ENCODE measurements at regions not wholly inside any gene's neighbourhood (a gene's known extent, or its start where the extent isn't known, plus 50 kb on each side); places are given as distances from the start of the nearest gene placed in this dataset.

DNA sequence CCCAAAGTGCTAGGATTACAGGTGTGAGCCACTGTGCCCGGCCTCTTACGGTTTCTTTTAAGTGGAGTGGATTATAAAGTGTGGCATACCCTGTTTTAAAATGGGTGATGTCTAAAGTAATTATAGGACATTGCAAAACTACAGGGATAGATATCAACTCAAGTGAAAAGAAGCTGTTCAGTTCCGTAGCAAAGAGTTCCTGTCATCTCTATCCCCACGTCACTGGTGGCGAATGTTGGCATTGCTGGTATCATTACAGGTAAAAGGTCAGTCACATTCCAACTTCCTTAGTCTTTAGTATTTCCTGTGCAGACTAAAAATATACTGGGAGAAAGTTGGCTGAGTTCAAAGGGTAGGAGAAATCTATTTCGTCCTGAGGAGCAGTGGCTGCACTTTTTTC lies 95.6 kb upstream of the SLC38A2 start:
- DNase-seq (ENCODE audit: low spot score), result no peak

DNA sequence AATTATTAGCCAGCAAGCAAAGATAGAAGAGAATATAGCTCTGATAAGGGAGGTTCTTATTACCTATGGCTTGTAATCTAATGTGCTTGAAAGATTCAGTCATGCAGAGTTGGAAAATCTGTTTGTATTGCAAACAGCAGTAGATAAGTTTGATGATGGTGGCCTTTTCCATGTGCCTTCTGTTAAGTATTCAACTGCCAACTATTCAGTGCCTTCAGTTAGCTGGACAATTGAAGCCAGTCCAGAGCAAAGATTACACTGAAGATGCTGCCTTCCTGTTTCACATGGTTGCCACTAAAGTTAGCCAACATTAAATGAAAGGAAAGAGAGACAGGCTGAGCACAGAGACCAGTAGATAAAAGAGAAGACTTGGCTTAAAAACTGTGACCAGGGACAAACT lies 92.7 kb upstream of the SLC38A2 start:
- no peak for DNase-seq (ENCODE audit: low spot score)

DNA sequence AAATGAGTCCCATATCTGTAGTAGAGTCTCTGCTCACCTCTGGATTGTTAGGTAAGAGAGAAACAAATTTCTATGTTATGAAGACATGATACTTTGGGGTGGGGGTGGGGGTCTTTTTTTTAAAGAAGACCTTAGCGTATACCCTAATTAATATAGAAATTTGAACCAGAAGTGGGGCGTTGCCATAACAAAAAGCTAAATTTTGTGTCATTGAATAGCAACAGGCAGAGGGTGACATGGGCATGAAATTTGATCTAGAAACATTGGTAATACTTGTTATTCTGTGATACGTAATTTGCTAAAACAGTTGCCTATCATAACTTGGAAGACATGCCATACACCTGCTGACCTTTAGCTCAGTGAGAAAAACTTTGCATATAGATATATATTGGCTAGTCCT lies 92.3 kb upstream of the SLC38A2 start:
- no peak for DNase-seq (ENCODE audit: low spot score)

DNA sequence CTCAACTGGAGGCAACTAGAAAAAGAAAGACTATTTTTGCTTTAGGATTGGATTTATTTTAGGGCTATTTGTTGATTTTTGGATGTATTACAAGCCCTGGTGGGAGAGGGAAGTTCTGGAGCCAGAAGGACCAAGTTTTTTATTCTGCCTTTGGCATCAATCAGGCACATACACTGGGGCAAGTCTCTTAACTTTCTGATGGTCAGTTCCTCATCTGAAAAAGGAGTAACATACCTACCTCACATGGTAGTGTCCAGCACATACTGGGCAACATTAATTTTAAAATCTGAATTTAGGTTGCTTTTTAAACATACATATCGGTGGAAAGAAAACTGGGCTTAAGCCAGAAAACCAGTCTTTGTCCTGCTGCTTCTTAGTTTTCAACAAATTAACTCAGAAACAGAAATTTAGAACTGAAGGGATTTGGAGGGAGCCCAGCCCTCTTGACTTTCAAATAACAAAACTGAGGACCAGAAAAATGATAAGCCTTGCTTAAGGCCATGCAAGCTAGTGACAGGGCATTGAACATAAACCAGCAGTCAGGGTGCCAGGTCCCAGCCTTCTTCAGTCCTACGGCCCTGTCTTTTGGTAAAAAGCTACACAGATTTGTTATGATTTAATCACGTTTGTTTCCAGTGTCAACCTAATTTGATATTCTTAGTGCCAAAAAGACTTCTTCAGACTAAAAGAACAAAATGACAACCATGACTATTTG lies 90.2 kb upstream of the SLC38A2 start:
- no peak for DNase-seq (ENCODE audit: low spot score)

DNA sequence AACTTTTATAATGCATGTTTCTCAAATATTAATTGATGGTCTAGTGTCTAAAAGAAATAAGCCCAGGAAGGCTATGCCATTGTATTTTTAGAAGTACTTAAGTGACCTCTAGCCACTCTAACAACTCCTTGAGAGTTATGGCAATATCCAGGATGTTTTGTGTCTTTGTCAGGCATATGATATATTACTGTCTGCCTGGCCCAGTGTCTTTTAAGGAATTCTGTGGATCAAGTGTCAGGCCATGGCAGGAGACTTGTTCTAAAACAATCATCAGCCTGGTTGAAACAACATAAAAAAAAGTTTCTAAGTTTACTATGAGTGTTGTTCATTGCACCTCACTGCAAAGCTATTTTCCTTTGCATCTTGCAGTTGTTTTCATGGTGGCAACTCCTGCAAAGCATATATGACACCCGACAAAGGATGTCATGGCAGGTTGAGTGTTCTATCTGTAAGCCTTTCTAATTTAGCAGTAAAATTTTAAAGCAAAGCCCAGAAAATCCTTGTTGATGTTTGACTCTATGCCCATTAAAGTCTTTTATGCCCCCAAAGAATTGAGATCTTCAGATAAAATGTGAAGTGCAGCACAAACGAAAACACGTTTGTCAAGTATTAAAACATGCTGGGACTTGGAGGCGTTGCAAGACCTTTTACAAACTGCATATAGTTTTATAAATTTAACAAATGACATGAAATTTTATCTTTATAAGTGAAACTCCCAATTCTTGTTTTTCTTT lies 89.5 kb upstream of the SLC38A2 start:
- DNase-seq (ENCODE audit: low spot score), result no peak

DNA sequence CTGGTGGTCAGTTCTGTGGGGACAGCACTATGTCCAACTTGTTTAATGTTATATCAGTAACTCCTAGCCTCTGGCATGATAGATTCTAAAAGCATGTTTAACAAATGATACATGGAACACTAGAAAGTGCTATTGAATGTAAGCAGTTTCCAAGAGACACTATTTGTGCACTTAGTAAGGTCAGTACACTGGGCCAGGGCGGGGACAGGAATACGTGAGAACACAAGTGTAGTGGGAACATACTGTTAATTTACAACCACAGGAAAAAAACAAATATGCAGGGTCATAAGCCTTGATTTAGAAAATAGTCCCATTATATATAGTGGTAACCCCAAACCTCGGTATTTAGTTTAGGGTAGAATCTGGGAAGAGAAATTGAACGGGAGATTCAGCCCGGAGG lies 88.9 kb upstream of the SLC38A2 start:
- DNase-seq (ENCODE audit: low spot score), result no peak

DNA sequence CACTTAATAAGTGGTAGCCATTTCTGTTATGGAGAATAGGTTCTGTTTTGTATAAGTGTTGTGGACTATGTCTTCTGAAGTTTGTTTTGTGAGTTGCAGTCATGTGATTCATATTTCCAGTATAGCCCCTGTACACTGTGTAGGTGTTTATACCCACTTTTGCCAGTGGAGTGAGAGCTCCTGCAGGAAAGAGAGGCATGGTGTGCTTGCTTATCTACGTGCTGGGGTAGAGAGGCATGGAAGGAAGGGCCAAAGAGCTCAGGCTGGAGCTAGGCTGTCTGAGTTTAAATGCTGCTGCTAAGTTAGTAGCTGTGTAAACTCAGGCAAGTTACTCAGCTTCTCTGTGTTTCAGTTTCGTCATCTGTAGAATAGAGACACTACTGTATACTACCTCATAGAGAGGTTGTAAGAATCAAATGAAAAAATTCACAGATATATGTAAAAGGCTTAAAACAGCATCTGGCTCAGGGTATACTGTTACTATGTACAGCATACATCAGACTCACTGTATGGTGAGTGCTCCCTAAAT lies 88.2 kb upstream of the SLC38A2 start:
- DNase-seq (ENCODE audit: low spot score), result no peak

DNA sequence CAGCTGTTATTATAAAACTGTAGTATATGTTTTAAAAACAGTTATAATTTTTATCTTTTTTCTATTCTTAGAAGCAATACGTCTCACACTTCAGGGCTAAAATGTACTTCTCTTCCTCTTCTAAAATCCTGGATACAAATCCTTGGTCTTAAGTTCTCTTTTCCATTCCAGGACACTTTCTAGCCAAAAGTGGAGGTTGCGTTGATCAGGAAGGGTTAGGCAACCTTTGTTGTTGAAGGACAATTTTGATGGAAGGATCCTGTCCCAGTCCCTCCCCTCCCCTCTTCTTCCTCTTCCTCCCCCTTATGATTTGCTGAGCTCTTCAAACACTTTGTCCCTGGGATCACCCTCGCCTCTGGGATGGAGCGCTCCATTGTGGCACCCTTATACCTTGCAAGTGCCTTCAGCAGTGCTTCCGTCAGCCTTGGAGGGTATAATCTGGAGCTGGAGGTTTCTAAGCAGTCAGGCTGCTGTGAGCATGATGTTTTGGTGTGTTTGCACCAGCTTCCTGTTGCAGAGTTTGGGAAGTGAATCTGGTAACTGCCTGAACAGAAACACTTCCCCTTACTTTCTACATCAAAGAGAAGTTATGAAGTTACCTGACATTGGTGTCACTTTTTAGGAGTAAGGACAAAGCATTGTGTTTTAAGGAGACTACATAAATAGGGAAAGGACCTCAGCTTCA lies 87.4 kb upstream of the SLC38A2 start:
- no peak for DNase-seq (ENCODE audit: low spot score)

DNA sequence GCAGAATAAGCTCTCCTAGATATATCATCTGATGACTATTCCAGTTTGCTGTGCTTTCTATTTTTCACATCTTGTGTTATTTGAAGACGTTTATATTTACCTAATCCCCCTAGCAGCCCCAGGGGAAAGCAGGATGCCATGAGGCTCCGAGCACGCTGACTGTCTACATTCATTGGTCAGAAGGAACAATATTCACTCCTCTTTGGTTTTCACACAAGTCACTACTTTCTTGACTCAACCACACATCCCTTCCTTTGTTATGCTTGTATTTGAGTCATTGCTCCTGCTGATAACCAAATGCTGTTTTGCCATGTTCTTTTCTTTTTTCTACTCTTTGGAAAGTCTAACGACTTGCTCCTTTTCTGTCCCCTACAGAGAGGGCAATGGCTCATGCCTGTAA lies 86.5 kb upstream of the SLC38A2 start:
- no peak for DNase-seq (ENCODE audit: low spot score)

DNA sequence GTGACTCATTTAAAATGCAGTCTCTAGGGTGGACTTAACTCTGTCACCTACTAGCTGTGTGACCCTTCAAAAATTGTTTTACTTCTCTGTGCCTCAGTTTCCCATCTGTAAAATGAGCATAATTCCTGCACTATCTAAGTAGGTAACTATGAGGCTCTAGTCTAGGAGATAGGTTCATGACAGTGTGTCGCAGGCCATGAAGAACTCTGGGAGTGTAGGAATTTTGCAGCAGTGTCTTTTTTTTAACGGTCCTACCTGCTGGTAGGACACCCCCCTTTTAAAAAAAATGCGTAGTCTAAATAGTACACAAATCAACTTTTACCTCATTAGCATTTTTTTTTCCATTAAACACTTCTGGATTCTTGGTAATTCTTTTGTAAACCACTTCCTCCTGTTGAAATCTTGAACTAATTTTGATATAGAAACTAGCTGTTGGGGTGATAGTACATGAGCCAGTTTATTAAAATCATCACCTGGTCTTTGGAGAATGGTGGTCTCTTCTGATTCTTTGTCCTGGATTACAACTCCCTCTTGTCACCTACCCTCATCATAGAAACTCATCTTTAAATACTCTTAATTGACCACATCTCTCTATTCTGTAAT lies 86.0 kb upstream of the SLC38A2 start:
- no peak for DNase-seq (ENCODE audit: low spot score)

DNA sequence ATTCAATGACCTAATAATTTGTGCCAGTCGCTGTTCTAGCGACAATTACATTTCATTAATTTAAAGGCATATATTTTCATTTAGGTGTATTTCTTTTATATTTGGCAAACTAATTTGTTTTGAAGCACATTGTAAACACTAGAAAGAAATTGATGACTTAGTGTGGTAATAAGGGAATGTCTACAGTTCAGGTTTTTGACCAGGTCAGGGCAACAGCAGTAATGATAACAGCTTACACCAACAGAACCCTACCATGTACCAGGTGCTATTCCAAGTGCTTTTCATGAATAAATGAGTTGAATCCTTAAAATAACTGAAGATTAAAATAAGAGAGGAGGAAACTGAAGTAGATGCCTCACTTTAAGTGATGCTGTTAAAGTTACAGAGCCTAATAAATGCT lies 85.4 kb upstream of the SLC38A2 start:
- no peak for DNase-seq (ENCODE audit: low spot score)

DNA sequence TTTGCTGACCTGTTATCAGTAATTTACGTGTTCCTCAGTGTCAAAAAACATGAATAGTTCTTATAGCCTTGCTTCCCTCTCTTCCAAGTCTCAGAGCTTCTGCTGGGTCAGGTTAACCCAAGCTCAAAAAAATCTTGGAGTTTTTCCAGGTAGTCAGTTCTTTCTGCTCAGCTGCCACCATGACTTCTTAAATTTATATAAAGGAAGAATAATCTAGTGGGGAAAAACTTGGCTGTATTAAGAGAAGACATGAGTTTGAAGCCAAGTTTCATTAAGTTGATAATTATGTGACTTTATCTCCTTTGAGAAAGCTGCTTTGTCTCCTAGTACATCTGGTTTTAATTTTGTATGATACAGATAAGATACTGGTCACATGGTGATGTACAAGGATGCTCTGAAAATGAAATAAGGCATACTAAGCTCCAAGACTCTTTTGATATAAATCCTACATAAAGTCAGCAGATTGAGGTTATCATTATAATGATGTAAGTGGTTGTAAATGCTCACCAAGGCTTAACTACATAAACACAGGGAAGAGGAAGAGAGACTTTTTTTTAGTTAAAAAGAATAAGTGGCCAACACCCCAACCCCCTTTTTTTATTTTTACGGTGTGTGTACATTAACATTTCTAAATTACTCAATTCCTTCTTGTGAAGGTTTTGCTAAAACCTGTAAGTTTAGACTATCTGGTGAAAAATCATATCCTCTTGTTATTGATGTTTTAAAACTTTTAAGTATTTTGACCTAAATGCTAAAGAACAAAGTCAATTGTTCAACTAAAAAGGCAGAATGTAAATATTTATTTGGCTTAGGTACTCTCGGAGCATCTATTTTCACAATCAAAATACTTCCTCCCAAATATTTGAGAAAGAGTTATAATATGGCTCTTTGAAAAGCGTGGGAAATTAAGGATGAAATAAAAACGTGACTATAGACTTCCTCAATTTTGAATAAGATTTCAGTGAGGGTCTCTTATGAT lies 84.1 kb upstream of the SLC38A2 start:
- no peak for DNase-seq (ENCODE audit: low spot score)

DNA sequence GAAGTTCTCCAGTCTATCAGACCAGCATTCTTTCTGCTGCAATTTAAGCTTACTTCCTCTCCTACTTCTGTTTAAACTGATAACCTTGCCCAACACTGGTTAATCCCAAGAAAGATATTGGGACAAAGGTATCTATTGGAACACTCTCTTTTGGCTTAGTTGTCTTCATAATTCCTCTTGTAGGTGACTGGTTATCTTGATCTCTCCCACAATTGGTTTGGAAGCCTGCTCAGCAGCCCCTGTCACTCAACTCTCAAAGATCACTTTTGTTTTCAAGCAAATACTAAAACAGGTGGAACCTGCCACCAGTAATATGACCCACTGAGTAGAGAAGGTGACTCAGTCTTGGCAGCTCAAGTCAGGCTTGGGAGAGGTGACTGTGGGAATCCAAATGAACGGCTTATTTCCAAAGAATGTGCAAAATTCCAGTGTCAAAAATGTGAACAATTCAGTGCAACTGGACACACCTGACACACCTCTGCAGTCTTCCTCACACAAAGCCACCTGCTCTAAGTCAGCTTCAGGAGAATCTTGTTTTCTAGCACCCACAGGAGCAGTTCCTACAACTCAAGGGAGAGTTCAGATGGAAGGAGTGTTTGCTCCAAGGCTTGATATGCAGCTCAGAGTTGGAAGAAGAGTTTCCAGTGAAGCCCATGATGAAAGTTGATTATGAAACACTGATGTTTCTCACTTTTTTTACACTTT lies 83.2 kb upstream of the SLC38A2 start:
- no peak for DNase-seq (ENCODE audit: low spot score)

DNA sequence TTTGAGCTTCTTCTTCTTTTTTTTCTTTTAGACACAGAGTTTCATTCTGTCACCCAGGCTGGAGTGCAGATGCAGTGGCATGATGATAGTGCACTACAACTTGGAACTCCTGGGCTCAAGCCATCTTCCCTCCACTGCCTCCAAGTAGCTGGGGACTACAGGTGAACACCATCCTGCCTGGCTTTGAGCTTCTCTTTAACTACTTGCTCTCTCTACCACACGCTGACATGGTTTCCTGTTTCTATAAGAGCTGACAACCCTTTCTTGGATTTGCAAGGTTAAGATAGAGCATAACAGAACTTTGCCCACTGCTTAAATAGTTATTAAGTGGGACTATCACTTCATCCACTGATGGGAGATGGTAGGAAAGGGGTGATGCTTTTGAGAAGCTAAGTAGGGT lies 82.4 kb upstream of the SLC38A2 start:
- DNase-seq (ENCODE audit: low spot score), result no peak

DNA sequence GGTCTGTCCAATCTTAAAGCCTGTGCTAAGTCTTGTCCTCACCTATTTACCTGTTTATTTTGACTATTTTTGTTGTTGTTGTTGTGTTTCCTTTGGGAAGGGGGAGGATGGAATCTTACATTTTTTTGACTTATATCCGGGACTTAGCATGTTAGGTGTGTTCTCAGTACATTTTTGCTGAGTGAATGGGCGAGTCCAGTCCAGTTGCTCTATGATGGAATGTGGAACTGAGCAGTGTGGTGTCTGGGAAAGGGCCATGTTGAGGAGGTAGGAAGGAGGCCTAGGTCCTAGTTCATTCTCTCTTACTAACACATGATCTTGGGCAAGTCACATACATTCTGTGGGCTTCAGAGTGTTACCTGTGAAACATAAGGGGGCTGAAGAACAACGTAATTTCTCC lies 80.9 kb upstream of the SLC38A2 start:
- no peak for DNase-seq (ENCODE audit: low spot score)

DNA sequence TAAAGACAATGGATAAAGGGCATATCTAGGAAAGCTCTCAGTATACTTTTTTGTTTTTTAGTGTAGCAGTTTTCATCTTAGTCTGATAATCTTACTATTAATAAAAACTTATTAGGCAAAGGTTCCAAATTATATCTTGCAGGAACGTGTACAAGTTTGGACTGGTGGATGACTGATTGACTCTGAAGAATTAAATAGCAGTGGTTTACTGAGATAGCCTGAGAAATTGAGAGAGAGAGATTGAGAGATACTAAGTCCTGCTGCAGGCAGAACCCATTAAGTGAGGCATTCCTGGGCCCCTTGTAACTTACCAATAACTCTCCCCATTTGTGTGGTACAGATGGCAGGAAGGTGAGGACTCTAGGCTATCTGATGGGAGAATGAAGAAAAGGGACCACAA lies 80.2 kb upstream of the SLC38A2 start:
- DNase-seq (ENCODE audit: low spot score), result no peak

DNA sequence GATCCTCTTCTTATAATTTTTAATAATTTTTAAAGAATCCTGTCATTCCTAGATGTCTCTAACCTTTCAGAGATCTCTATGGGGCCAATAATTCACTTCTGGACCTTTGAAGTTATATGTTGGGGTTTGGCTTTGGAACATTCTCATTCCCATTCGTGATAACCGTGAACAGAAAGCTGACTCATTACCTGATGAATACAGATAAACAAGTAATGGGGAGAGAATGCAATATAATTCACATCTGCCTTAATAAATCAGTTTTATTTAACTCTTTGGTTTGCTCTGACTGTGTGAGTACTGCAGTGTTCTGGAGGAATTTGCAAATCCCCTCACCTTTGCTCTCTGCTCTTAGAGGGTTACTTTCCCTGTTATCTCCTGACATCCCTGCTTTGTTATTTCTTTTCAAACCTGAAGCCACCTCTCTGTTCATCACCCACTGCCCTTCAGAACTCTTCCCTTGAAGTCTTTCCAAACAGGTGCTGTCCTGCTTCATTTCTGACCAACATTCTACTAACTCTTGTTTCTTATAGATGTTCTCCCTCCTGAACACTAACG lies 79.6 kb upstream of the SLC38A2 start:
- no peak for DNase-seq (ENCODE audit: low spot score)

DNA sequence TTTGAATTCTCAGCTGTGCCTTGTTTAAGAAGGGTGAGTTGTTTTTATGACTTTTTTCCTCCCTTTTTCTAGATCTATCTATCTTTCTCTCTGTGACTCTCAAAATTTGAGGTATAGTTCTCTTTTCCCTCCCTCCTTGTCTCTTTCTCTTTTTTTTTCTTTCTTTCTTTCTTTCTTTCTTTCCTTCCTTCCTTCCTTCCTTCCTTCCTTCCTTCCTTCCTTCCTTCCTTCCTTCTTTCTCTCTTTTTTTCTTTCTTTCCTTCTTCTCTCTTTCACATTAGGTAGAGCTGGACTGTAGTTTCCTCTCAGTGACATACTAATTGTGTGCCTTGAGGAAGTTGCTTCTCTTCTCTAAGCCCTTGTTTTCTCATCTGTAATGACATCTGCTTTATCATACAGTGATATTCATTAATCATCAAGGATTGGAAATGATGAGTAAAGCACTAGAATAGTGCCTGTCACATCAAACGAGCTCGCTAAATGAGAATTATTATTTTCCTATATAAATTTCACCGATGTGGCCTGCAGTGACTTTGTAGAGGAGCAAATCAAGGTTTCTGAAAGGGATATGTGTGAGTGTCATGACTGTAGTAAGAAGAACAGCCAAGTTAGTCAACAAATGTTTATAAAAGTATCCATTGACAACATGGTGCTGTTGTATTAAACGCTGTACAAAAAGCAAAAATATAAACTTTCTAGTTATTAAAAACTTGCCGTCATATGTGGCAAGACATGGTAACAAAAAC lies 78.9 kb upstream of the SLC38A2 start:
- no peak for DNase-seq (ENCODE audit: low spot score)

DNA sequence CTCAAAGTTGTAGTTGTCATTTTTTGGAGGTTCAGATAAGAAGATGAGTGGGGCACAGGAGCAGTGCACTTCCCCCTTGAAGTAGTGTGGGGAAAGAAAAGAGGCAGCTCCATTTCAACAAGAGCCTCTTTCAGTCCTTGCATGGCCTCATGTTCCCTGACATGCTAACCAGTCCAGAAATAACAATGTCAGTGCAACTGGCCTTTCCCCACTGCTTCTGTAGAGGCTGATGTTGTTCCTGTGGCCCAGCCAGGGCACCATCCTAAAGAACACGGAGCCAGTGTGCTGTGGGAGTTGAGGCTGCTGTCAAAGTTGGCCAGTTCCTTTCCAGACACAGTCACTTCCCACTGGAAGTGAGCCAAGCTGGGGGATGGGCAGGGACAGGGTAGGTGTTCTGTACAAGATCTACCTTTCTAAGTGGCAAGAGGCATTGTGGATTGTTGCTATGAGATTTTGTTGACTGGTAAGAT lies 77.7 kb upstream of the SLC38A2 start:
- no peak for DNase-seq (ENCODE audit: low spot score)

DNA sequence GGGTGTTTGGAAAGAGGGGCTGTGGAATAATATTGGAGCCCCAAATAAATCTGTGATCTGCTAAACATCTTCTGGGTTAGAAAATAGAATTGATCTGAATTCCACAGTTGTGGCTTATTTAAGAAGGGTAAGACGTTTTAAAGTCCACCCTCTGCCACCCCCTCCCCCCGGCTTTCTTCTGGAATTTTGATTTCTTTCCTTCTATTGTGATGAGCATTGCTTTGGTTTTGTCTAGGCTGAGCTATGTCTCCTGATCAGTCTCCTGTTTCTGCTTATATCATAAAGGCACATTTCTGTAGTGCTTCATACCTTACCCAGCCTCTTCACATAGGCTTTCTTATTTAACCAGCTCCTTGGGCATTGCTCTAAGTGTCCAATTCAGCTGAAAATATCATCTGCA lies 77.3 kb upstream of the SLC38A2 start:
- no peak for DNase-seq (ENCODE audit: low spot score)
